ENCODE measurements at regions not wholly inside any gene's neighbourhood (a gene's known extent, or its start where the extent isn't known, plus 50 kb on each side); places are given as distances from the start of the nearest gene placed in this dataset.

- DNase-seq: no peak
These were observed 66.6 kb upstream of the TLE3 start for GRCh38 chr15:70164156-70164900.

GRCh38 chr15:70160803-70161565, 63.3 kb upstream of the TLE3 start:
- TF ChIP-seq CTCF (IDR thresholded peaks at IDR 0.05) (no peak), EP300 (IDR thresholded peaks at IDR 0.05) (no peak)
- WGBS, 3 donors: 71 to 76% (median 72%) methylated on average over 19 of the region's 19 CpGs
- Histone ChIP-seq H3K36me3 (no peaks in the 10 kb centered on the region), H3K4me3 (no peak overlapping the region), H3K27me3 (no peaks in the 10 kb centered on the region), H3K9me3 (no peaks in the 10 kb centered on the region), H3K4me1 (ENCODE audit: insufficient read depth) (peaks cover 11% of the 10 kb centered on the region), H3K27ac (no peak overlapping the region)
- intact Hi-C loops (cut with DNase I): no loop called here
- DNase-seq: no peak

More at GRCh38 chr15:70164156-70164900, 66.6 kb upstream of the TLE3 start:
- no peaks in the 10 kb centered on the region for H3K9me3 ChIP-seq
- no peaks in the 10 kb centered on the region for H3K4me1 ChIP-seq (ENCODE audit: insufficient read depth)
- intact Hi-C loops (cut with DNase I): no loop called here
- TF ChIP-seq EP300 (IDR thresholded peaks at IDR 0.05): no peak
- no peak for TF ChIP-seq POLR2A (IDR thresholded peaks at IDR 0.05)
- no peak for TF ChIP-seq CTCF (IDR thresholded peaks at IDR 0.05)
- H3K27ac ChIP-seq: no peak overlapping the region
- H3K27me3 ChIP-seq: no peaks in the 10 kb centered on the region
- H3K36me3 ChIP-seq: no peaks in the 10 kb centered on the region
- WGBS, 3 donors: 91 to 98% (median 96%) methylated on average over 3 of the region's 3 CpGs
- no peak overlapping the region for H3K4me3 ChIP-seq

GRCh38 chr15:70160267-70160666, 62.5 kb upstream of the TLE3 start:
- H3K4me1 ChIP-seq (ENCODE audit: insufficient read depth): peaks cover 17% of the 10 kb centered on the region
- H3K4me3 ChIP-seq: no peak overlapping the region
- H3K27me3 ChIP-seq: no peaks in the 10 kb centered on the region
- WGBS, 3 donors: 36 to 84% (median 45%) methylated on average over 1 of the region's 1 CpG
- no peaks in the 10 kb centered on the region for H3K36me3 ChIP-seq
- H3K27ac ChIP-seq: no peak overlapping the region
- H3K9me3 ChIP-seq: no peaks in the 10 kb centered on the region
- DNase-seq: peak in 1 of 5 donors; percentile 46
- intact Hi-C loops (cut with DNase I): no loop called here
- TF ChIP-seq CTCF (IDR thresholded peaks at IDR 0.05) (no peak), EP300 (IDR thresholded peaks at IDR 0.05) (no peak), POLR2A (IDR thresholded peaks at IDR 0.05) (no peak)

- Histone ChIP-seq H3K4me3 (no peak overlapping the region), H3K9me3 (no peaks in the 10 kb centered on the region), H3K36me3 (no peaks in the 10 kb centered on the region), H3K4me1 (ENCODE audit: insufficient read depth) (peaks cover 19% of the 10 kb centered on the region), H3K27ac (no peak overlapping the region), H3K27me3 (no peaks in the 10 kb centered on the region)
- DNase-seq: no peak
- WGBS, 3 donors: 81 to 94% (median 93%) methylated on average over 2 of the region's 2 CpGs
- intact Hi-C loops (cut with DNase I): no loop called here
- TF ChIP-seq POLR2A (IDR thresholded peaks at IDR 0.05) (no peak), EP300 (IDR thresholded peaks at IDR 0.05) (no peak), CTCF (IDR thresholded peaks at IDR 0.05) (no peak)
These were observed 61.9 kb upstream of the TLE3 start for GRCh38 chr15:70159713-70160009.
